ENCODE measurements at regions not wholly inside any gene's neighbourhood (a gene's known extent, or its start where the extent isn't known, plus 50 kb on each side); places are given as distances from the start of the nearest gene placed in this dataset.

GRCh38 chr5:4023753-4024335 is 428.2 kb downstream of the IRX1 start:
- TF ChIP-seq MAFK (IDR thresholded peaks at IDR 0.05; ENCODE audit: partially characterized antibody) (peak; percentile 5), ATOH8 (CRISPR knock-in tag; IDR thresholded peaks at IDR 0.05; ENCODE audit: low read depth) (no peak)
- Histone ChIP-seq H3K4me1 (no peaks in the 10 kb centered on the region), H3K27ac (no peak overlapping the region), H3K9me3 (no peaks in the 10 kb centered on the region), H3K4me3 (no peak overlapping the region), H3K4me2 (no peak overlapping the region)
- POLR2A ChIA-PET, result no interaction called here
- DNase-seq (ENCODE audit: low read depth in 1 of 2, low spot score in 1 of 2) (no peak), FAIRE-seq (no peak), ATAC-seq (no peak)
- CTCF ChIA-PET, result no interaction called here

- no peak overlapping the region for H3K4me2 ChIP-seq
- ChIA-PET CTCF (no interaction called here), POLR2A (no interaction called here)
- no peaks in the 10 kb centered on the region for H3K4me1 ChIP-seq
- no peak for DNase-seq (ENCODE audit: low read depth in 1 of 2, low spot score in 1 of 2)
- H3K9me3 ChIP-seq, result no peaks in the 10 kb centered on the region; the same call in 2 of the 3 replicates
- no peak for TF ChIP-seq JUN (IDR thresholded peaks at IDR 0.05)
- no peak for TF ChIP-seq E2F6 (IDR thresholded peaks at IDR 0.05; ENCODE audit: borderline replicate concordance, low read depth)
- TF ChIP-seq, protein P1, sequence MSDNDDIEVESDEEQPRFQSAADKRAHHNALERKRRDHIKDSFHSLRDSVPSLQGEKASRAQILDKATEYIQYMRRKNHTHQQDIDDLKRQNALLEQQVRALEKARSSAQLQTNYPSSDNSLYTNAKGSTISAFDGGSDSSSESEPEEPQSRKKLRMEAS (IDR thresholded peaks at IDR 0.05), result no peak
- TF ChIP-seq EHMT2 (IDR thresholded peaks at IDR 0.05; ENCODE audit: low read depth), result no peak
- TF ChIP-seq HOXB13 (CRISPR knock-in tag; IDR thresholded peaks at IDR 0.05; ENCODE audit: low read depth), result no peak
- TF ChIP-seq ESRRA (IDR thresholded peaks at IDR 0.05; ENCODE audit: borderline replicate concordance, low read length), result no peak
- no peak for TF ChIP-seq POLR2A (IDR thresholded peaks at IDR 0.05; ENCODE audit: low read length)
- no peak for TF ChIP-seq KDM1A (IDR thresholded peaks at IDR 0.05; ENCODE audit: low read depth)
- TF ChIP-seq HDAC2 (IDR thresholded peaks at IDR 0.05), result no peak
- TF ChIP-seq MAZ (IDR thresholded peaks at IDR 0.05; ENCODE audit: borderline replicate concordance, low read depth, low read length), result no peak
- no peak for TF ChIP-seq TP53 (CRISPR knock-in tag; IDR thresholded peaks at IDR 0.05)
- no peak for TF ChIP-seq HOXA7 (CRISPR knock-in tag; IDR thresholded peaks at IDR 0.05)
- TF ChIP-seq, protein P2, sequence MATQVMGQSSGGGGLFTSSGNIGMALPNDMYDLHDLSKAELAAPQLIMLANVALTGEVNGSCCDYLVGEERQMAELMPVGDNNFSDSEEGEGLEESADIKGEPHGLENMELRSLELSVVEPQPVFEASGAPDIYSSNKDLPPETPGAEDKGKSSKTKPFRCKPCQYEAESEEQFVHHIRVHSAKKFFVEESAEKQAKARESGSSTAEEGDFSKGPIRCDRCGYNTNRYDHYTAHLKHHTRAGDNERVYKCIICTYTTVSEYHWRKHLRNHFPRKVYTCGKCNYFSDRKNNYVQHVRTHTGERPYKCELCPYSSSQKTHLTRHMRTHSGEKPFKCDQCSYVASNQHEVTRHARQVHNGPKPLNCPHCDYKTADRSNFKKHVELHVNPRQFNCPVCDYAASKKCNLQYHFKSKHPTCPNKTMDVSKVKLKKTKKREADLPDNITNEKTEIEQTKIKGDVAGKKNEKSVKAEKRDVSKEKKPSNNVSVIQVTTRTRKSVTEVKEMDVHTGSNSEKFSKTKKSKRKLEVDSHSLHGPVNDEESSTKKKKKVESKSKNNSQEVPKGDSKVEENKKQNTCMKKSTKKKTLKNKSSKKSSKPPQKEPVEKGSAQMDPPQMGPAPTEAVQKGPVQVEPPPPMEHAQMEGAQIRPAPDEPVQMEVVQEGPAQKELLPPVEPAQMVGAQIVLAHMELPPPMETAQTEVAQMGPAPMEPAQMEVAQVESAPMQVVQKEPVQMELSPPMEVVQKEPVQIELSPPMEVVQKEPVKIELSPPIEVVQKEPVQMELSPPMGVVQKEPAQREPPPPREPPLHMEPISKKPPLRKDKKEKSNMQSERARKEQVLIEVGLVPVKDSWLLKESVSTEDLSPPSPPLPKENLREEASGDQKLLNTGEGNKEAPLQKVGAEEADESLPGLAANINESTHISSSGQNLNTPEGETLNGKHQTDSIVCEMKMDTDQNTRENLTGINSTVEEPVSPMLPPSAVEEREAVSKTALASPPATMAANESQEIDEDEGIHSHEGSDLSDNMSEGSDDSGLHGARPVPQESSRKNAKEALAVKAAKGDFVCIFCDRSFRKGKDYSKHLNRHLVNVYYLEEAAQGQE (IDR thresholded peaks at IDR 0.05), result no peak
- TF ChIP-seq FOXS1 (CRISPR knock-in tag; IDR thresholded peaks at IDR 0.05), result no peak
- no peak for TF ChIP-seq ELK1 (IDR thresholded peaks at IDR 0.05; ENCODE audit: low read depth, low read length)
- TF ChIP-seq PHF8 (IDR thresholded peaks at IDR 0.05; ENCODE audit: borderline replicate concordance, low read depth), result no peak
- no peak for TF ChIP-seq KDM5A (IDR thresholded peaks at IDR 0.05)
- TF ChIP-seq JUNB (IDR thresholded peaks at IDR 0.05), result no peak
- TF ChIP-seq SMC3 (IDR thresholded peaks at IDR 0.05), result no peak
- no peak for TF ChIP-seq RARB (CRISPR knock-in tag; IDR thresholded peaks at IDR 0.05)
- WGBS (ENCODE audit: missing lambda C conversion rate), result 24% methylated on average over 17 of the region's 17 CpGs
- H3K27ac ChIP-seq, result no peak overlapping the region
- ATAC-seq, result no peak
- H3K4me3 ChIP-seq, result no peak overlapping the region
- no peak for FAIRE-seq
Observed at GRCh38 chr5:4027088-4027734, 431.6 kb downstream of the IRX1 start.
